H1 (cell line): ENCODE measurements at regions not wholly inside any gene's neighbourhood (a gene's known extent, or its start where the extent isn't known, plus 50 kb on each side); places are given as distances from the start of the nearest gene placed in this dataset.

Experiments
- CREB1 ChIP-seq: IDR thresholded peaks from 2 replicates; pipeline ENCODE4 v1.6.1; 2012; ENCODE audit warnings: inconsistent platforms
- CTCF ChIP-seq, 3 experiments: IDR thresholded peaks; 1 replicate in 2 of 3; 2 replicates in 1 of 3; pipeline versions ENCODE4 v1.5.1 to v1.6.1; 2011; ENCODE audit warnings: low read length in 3 of 3, mild to moderate bottlenecking in 3 of 3, inconsistent platforms in 2 of 3, low read depth in 1 of 3, moderate library complexity in 1 of 3; ENCODE audit not compliant: insufficient read depth in 1 of 3; ENCODE audit errors: control extremely low read depth in 1 of 3
- EZH2 ChIP-seq: fragments of 200-600 bp; sonication (generic); IDR thresholded peaks from 2 replicates; pipeline ENCODE4 v1.7.1; 2012; ENCODE audit warnings: low read depth, mild to moderate bottlenecking, moderate library complexity, low read length, inconsistent platforms; ENCODE audit not compliant: severe bottlenecking

DNA sequence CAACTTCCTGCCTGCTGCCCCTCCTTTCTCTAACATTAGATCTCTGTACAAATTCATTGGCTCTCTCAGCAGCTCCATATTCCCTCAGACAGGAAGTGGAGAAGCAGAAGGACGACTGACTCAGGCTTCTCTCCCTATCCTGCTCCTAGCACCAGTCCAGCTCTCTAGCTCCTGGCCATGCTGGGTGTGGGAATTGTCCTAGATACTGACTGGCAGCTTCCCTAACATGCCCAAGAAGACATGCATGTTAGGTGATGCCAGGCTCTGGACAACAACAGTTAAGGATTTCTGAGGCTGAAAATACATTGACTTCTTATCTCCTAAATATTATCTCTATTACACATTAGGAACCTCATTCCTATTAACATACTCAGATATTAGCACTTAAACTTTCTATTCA lies 292.9 kb downstream of the IKZF2 start:
- TF ChIP-seq EZH2 (no peak), CREB1 (no peak), CTCF (IDR thresholded peaks at IDR 0.05; ENCODE audit: control extremely low read depth in 1 of 3, insufficient read depth in 1 of 3, low read depth in 1 of 3, low read length in 3 of 3) (no peak)
